ENCODE measurements at regions not wholly inside any gene's neighbourhood (a gene's known extent, or its start where the extent isn't known, plus 50 kb on each side); places are given as distances from the start of the nearest gene placed in this dataset.

- TF ChIP-seq CTCF (conservative IDR thresholded peaks at IDR 0.05; ENCODE audit: low read length) (no peak), EZH2phosphoT487 (IDR thresholded peaks at IDR 0.05; ENCODE audit: borderline replicate concordance, low read depth, low read length) (no peak)
These were observed 83.8 kb upstream of the FSTL4 start for GRCh38 chr5:133696006-133696584.

Data from OCI-LY7 (cell line).